ENCODE measurements at regions not wholly inside any gene's neighbourhood (a gene's known extent, or its start where the extent isn't known, plus 50 kb on each side); places are given as distances from the start of the nearest gene placed in this dataset.

DNA sequence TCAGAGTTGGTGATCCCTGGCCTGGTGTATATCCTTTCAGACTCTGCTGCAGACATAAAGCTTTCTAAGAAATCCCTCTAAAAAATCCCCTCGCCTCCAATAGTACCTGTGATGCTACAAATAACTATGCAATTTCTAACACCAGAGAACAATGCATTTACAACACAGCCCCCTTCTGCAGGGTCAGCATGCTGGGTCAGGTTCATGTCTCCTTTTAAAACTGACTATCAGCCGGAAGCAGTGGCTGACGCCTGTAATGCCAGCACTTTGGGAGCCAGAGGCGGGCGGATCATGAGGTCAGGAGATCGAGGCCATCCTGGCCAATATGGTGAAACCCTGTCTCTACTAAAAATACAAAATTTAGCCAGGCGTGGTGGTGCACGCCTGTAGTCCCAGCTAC lies 77.0 kb upstream of the SPATA12 start:
- DNase-seq = no peak

DNA sequence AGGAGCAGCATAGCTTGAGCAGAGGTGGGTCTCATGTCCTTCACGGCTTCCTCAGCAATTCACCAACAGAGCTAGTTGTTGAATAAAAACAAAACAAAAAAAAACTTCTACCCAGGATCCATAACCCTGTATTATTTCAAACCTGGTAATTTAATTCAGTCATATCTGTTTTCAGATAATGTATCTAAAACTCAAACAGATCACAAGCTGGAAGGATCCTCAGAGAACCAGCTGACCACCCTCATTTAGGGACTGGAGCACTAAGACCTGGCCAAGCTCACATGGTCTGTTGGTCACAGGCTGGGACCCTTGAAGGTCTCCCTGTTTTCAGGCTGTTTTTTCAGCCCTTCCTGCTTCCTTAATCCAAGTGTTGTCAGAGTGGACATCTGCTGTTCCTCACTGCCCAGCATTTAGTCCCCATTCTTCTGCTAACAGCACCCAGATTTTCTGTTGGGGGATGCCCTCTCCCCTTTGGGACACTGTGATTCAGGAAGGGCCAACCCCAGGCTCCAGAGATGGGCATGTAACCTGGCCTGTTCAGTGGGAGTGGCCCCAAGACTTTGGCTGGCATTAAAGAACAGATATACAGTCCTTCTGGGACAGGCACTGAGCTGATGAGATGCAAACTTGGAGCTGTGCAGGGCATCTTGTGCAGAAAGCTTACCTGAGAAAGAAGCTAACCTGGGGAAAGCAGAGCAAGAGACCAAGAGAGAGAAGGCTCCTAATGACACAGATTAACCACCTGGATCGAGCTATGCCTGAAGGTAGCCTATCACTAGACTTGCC lies 78.8 kb upstream of the SPATA12 start:
- no peak for DNase-seq

DNA sequence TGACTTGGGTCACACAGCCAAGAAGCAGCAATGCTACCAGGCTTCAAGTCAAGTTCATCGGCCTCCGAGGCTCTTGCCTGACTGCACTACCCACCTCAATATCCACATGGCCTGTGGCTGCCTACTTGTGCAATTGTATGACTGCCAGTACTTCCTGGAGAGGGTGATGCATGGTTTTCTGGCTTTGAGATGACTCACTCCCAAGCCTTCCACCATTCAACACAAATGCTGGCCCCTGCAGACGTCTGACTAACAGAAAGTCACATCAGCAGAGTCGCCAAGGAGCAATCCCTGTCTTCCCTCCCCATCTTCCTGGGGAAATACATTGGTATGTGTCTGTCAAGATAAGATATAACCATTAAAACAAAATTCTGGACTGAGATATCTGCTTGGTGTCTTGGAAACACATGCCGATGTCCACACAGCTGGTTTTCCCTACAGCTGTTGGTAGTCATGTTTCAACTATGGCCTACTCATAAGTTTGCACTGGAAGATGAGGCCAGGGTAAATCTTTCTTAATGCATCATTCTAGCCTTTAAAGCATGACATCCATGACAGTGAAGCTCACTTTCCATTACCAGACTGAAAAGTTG lies 79.6 kb upstream of the SPATA12 start:
- no peak for DNase-seq

DNA sequence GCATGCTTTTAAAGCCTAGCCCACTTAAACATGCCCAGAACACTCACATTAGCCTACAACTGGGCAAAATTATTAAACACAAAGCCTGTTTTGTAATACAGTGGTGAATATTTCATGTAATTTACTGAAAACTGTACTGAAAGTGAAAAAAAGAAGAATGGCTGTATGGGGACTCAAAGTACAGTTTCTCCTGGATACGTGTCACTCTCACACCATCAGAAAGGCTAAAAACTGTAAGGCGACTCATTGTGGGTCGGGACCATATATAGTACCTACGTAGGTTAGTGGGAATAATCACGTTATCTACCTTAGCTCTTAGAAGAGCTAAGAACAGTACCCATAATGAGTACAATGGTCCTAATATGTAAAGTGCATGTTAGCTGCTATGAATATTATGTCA lies 80.2 kb upstream of the SPATA12 start:
- no peak for DNase-seq

GRCh38 chr3:56979791-56980190 lies 80.7 kb upstream of the SPATA12 start:
- DNase-seq = no peak

GRCh38 chr3:56977561-56977889 lies 82.9 kb upstream of the SPATA12 start:
- DNase-seq = no peak

- peak; percentile 91 for DNase-seq
Measured at GRCh38 chr3:56976651-56977560, 83.6 kb upstream of the SPATA12 start.

GRCh38 chr3:56975567-56975966 lies 84.9 kb upstream of the SPATA12 start:
- no peak for DNase-seq

GRCh38 chr3:56974247-56974930 lies 86.1 kb upstream of the SPATA12 start:
- no peak for DNase-seq

GRCh38 chr3:56971816-56972215 lies 88.6 kb upstream of the SPATA12 start:
- no peak for DNase-seq

DNA sequence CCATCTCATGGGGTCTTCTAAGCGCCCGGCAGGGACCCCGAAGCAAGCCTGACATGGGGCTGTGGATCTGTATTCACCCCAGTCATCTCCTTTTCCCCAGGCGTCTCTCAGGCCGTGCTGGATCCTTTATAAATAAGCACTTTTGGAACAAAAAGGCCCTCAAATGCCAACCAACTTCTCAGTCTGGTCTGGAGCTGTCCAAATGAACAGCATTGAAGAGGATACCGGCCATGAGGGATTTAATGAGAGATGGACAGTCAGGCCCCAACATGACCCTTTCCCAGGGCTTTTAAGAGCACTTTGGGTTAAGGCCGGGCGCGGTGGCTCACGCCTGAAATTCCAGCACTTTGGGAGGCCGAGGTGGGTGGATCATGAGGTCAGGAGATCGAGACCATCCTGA lies 89.2 kb upstream of the SPATA12 start:
- no peak for DNase-seq

GRCh38 chr3:56970461-56970879 lies 90.0 kb upstream of the SPATA12 start:
- no peak for DNase-seq

DNA sequence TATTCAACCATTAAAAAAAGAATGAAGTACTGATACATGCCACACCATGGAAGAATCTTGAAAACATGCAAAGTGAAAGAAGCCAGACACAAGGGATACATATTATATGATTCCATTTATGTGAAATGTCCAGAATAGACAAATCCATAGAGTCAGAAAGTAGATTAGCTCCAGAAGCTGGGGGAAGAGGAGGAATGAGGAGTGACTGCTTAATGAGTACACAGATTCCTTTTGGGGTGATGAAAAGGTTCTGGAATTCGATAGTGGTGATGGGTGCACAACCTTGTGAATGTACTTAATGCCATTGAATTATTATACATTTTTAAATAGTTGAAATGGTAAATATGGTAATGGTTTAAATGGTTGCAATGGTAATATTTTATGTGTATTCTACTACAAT lies 90.6 kb upstream of the SPATA12 start:
- DNase-seq = no peak

DNA sequence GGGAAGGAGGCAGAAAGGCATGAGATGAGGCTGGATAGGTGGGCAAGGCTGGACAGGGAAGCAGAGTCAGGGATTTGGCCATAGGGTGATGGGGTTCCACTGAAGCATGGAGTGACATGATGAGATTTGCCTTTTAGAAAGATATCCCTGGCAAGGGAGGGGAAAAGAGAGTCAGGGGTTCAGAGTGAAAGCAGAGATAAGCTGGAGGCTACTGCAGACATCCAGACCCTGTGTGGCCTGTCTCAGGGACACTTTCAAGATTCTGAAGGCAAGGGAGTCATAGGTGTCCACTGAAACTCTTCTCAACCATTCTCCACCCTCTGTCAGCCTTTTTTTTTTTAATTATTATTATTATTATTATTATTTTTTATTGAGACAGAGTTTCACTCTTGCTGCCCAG lies 94.0 kb upstream of the SPATA12 start:
- DNase-seq = no peak

- no peak for DNase-seq
Measured at GRCh38 chr3:56966104-56966503, 94.4 kb upstream of the SPATA12 start.

DNA sequence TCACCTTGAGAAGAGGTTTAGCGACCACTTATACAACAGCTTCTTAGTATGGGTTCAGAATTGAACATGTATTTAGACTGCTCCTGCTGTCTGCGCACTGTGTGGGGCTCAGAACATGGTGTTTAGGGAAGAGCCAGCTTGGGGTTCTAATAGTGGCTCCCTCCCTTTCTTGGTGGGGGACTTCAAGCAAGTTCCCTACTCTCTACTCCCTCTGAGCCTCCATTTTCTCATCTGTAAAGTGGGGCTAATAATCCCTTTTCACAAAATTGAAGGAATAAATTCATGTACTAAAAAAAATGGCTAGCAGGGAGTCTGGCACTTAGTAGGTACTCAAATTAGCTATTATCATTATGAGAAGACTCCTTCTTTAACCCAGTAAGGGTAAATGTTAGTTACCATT lies 97.5 kb upstream of the SPATA12 start:
- no peak for DNase-seq

DNA sequence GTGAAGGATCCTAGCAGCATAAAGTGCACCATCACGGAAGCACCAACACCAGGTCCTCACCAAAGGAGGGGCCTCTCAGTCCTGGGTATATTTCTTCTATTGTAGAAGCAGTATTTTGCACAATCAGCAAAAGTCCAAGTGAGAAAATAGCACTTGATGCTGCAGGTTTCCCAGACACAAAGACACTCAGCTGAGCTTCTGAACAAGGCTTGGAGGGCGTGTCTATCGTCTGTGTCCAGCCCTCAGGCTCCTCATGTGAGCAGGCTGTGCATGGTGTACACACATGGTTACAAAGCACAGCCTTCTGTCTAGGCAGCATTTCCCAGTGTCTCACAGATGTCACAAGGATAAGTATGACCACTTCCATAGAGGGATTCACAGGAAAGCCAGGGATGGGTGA lies 98.3 kb upstream of the SPATA12 start:
- no peak for DNase-seq

GRCh38 chr3:56960234-56960917 lies 100.1 kb upstream of the SPATA12 start:
- no peak for DNase-seq

DNA sequence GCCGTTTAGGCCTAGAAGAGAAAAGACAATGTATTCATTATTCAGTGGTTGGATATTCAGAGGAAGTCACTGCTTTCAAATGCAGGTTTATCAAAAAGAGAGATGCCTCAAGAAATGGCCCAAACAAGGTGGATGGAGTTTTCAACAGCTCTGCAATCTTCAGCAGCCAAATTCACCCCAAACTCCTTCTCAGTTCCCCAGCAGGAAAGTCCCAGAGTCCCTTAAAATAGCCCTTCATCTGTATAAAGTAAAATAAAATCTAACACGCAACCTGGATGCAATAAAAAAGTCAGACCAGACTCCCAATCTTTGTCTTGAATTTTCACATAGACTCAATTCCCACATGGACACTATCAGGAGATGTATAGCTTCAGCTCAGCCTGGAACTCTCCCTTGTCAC lies 101.6 kb upstream of the SPATA12 start:
- DNase-seq = no peak

- no peak for DNase-seq
Measured at GRCh38 chr3:56957522-56957921, 102.9 kb upstream of the SPATA12 start.

GRCh38 chr3:56956906-56957305 lies 103.6 kb upstream of the SPATA12 start:
- no peak for DNase-seq

DNA sequence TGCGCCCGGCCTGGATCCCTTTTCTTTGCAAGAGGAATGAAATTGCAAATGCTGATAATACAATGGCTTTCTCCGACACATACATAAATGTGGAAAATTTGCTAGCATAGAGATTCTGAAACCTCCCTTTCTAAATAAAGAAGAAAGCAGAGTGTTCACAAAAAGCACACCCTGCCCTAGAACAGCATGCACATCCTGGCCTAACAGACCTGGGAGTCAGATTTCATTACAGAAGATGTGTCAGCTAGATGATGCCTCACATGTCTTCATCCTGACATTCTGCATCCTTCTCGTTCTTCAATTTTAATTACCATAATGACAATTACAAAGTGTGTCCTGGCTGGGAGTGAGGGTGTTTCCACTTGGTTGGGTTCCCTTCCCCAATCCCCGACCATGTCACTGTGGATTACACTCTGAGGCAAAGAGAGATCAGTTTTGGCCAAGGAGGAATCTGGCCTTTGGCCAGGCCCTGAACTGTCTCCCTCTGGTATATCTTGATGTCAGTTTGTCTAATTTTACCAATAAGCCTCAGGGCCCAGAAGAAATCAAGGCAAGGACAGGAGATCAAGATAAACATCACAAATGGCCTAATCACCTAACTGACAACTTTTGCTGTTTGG lies 104.9 kb upstream of the SPATA12 start:
- no peak for DNase-seq
